ENCODE measurements at regions not wholly inside any gene's neighbourhood (a gene's known extent, or its start where the extent isn't known, plus 50 kb on each side); places are given as distances from the start of the nearest gene placed in this dataset.
A peak's percentile ranks its signal among the peaks of the same experiment; 100 is the strongest.

DNA sequence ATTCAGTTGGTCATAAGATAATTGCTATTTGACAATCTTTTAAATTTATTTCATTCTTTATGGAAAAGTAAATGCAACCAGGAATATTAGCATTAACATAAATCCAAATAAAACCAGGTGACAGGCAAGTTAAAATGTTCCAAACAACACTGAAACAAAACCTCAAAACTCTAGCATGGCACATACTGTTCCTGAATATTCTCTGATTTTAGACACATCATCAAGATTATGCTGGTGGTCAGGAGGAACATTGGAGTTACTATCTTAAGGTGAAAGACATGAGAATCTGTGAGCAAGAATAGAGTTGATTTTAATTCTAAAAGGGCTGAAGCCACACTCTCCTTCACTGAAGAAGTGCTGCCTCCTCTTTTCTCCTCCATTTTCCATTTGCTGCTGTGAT, 421.0 kb upstream of the THBS1 start:
- Histone ChIP-seq H3K4me1 (peaks cover 0 to 2% (median 0%) of the 10 kb centered on the region in 3 donors), H3K36me3 (no peaks in the 10 kb centered on the region), H3K27me3 (no peaks in the 10 kb centered on the region), H3K4me3 (no peak overlapping the region), H3K27ac (no peak overlapping the region), H3K9me3 (no peaks in the 10 kb centered on the region)
- intact Hi-C loops (cut with DNase I), result no loop called here
- TF ChIP-seq POLR2A (IDR thresholded peaks at IDR 0.05), result no peak
- TF ChIP-seq, protein P1, sequence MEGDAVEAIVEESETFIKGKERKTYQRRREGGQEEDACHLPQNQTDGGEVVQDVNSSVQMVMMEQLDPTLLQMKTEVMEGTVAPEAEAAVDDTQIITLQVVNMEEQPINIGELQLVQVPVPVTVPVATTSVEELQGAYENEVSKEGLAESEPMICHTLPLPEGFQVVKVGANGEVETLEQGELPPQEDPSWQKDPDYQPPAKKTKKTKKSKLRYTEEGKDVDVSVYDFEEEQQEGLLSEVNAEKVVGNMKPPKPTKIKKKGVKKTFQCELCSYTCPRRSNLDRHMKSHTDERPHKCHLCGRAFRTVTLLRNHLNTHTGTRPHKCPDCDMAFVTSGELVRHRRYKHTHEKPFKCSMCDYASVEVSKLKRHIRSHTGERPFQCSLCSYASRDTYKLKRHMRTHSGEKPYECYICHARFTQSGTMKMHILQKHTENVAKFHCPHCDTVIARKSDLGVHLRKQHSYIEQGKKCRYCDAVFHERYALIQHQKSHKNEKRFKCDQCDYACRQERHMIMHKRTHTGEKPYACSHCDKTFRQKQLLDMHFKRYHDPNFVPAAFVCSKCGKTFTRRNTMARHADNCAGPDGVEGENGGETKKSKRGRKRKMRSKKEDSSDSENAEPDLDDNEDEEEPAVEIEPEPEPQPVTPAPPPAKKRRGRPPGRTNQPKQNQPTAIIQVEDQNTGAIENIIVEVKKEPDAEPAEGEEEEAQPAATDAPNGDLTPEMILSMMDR (IDR thresholded peaks at IDR 0.05), result no peak
- DNase-seq, result no peak

DNA sequence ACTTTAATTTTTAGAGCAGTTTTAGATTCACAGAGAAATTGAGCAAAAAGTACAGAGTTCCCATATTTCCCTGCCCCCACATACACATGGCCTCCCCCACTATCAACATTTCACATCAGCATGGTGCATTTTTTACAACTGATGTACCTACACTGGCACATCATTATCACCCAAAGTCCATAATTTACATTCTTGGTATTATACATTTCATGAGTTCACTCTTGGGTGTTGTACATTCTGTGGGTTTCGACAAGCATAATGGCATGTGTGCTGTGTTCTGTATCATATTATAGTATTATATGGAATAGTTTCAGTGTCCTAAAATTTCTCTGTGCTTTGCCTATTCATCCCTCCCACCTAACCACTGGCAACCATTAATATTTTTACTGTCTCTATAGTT, 419.8 kb upstream of the THBS1 start:
- intact Hi-C loops (cut with DNase I), result no loop called here
- no peak overlapping the region for H3K27ac ChIP-seq
- H3K36me3 ChIP-seq, result no peaks in the 10 kb centered on the region
- H3K9me3 ChIP-seq, result no peaks in the 10 kb centered on the region
- TF ChIP-seq, protein P1 (IDR thresholded peaks at IDR 0.05), result no peak
- TF ChIP-seq POLR2A (IDR thresholded peaks at IDR 0.05), result no peak
- H3K4me3 ChIP-seq, result no peak overlapping the region
- H3K4me1 ChIP-seq, result no peaks in the 10 kb centered on the region
- DNase-seq, result no peak
- WGBS, 2 donors, result 96 to 100% methylated on average over 1 of the region's 1 CpG
- H3K27me3 ChIP-seq, result no peaks in the 10 kb centered on the region

DNA sequence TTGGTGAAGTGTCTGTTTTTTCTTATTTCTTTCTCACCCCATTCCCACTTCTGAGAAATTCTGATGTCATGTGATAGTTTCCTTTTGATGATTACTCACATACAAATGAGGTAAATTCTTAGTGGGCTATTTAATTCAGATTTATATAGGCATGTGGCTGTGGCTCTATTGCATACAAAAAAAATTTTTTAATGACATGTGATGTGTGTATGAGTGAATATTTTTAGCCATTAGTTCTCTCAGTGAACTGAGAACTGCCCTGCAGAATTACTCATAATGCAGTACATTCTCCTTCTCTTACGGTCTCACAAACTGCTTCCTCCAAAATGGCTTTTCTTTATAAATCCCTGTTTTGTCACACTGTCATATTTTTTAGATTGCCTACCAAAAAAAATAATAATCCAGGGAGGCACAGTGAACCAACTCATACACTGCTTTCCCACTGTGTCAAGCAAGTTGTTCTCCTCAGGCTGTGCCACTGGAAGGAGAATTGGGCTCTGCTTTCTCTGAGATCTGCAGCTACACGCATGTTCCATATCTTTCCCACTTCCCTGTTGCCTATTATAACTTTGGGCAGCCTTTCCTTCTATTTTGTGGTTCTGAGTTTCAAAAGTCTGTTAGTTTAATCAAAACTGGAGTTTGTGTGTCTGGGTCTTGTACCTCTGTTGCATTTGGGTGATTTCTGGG, 415.7 kb upstream of the THBS1 start:
- no peaks in the 10 kb centered on the region for H3K4me1 ChIP-seq
- H3K27me3 ChIP-seq, result no peaks in the 10 kb centered on the region
- intact Hi-C loops (cut with DNase I), result no loop called here
- WGBS, 2 donors, result 76 to 83% methylated on average over 2 of the region's 2 CpGs
- TF ChIP-seq, protein P1 (IDR thresholded peaks at IDR 0.05), result no peak
- TF ChIP-seq POLR2A (IDR thresholded peaks at IDR 0.05), result no peak
- no peak overlapping the region for H3K4me3 ChIP-seq
- H3K36me3 ChIP-seq, result no peaks in the 10 kb centered on the region
- H3K27ac ChIP-seq, result peak overlapping the region in 1 of 4 donors; percentile 44
- no peaks in the 10 kb centered on the region for H3K9me3 ChIP-seq
- DNase-seq, result no peak

DNA sequence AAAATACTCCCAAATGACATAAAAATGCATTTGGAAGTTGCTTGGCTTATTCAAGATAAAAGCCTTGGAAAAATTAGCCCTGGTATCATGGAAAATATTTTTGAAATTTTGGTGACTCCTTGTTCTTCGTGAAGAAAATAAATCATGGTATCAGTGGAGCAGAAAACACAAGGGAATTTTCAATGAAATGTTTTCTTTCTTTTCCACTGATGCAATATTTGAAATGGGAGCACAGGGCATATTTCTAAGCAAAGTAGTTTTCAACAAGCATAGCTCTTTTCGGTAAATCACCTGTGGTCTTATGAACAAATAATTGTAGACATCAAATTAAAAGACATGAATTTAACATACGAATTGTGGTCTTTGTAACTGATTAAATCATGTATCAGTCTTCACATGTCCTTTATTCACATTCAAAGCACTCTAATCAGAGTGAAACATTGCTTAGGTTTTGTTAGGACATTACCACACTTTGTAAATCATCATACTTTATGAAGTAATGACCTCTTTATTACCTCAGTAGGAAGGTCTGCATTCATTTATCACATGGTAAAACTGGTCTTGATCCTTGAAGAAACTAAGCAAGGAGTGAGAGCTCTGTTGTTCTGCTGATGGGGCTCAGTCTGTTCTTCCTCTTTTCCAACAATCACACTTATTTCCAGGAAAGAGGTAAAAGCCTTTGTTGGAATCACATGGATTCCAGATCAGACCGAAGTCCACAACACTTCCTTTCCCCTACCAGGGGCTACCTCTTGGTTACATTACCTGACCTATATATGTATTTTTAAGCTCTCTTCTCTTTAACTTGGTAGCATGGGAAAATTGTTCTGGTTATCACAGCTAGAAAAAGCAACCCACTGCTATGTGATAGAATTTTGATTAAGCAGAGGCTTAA, 413.5 kb upstream of the THBS1 start:
- 46 to 65% methylated on average over 4 of the region's 4 CpGs for WGBS, 2 donors
- TF ChIP-seq POLR2A (IDR thresholded peaks at IDR 0.05), result no peak
- TF ChIP-seq, protein P1 (IDR thresholded peaks at IDR 0.05), result no peak
- Histone ChIP-seq H3K4me1 (peaks cover 0 to 8% (median 3%) of the 10 kb centered on the region in 3 donors), H3K9me3 (no peaks in the 10 kb centered on the region), H3K4me3 (no peak overlapping the region), H3K27ac (peak overlapping the region in 3 of 4 donors; percentile 30 to 57 (median 45)), H3K27me3 (no peaks in the 10 kb centered on the region), H3K36me3 (no peaks in the 10 kb centered on the region)
- DNase-seq, result no peak
- intact Hi-C loops (cut with DNase I), result no loop called here

DNA sequence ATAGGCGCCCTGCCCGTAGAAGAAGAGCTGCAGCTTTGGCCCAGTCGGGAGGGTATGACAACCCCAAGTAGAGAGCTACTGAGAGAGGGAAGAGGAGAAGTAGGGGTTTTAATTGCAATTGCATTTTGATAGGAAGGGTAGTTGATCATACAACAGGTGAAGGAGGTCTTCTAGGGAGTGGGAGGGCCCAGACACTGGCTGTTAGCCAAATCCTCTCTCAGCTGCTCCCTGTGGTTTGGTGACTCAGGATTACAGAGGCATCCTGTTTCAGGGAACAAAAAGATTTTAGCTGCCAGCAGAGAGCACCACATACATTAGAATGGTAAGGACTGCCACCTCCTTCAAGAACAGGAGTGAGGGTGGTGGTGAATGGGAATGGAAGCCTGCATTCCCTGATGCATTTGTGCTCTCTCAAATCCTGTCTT, 408.9 kb upstream of the THBS1 start:
- H3K9me3 ChIP-seq, result no peaks in the 10 kb centered on the region
- H3K27me3 ChIP-seq, result no peaks in the 10 kb centered on the region
- H3K36me3 ChIP-seq, result no peaks in the 10 kb centered on the region
- TF ChIP-seq, protein P1 (IDR thresholded peaks at IDR 0.05), result peak in 5 of 6 experiments; percentile 35 to 75 (median 62)
- TF ChIP-seq POLR2A (IDR thresholded peaks at IDR 0.05), result no peak
- no peak for DNase-seq
- H3K27ac ChIP-seq, result peak overlapping the region in 3 of 4 donors; percentile 40 to 68 (median 59)
- WGBS, 2 donors, result 76 to 87% methylated on average over 3 of the region's 3 CpGs
- intact Hi-C loops (cut with DNase I), result loop anchor here (5.0 kb wide), 1 partner anchor 410 kb away; the partner anchor contains the start of gene THBS1
- H3K4me1 ChIP-seq, result peaks cover 0 to 24% (median 10%) of the 10 kb centered on the region in 3 donors
- no peak overlapping the region for H3K4me3 ChIP-seq

All from esophagus squamous epithelium (tissue), 5 donors.